ENCODE measurements at regions not wholly inside any gene's neighbourhood (a gene's known extent, or its start where the extent isn't known, plus 50 kb on each side); places are given as distances from the start of the nearest gene placed in this dataset.

DNA sequence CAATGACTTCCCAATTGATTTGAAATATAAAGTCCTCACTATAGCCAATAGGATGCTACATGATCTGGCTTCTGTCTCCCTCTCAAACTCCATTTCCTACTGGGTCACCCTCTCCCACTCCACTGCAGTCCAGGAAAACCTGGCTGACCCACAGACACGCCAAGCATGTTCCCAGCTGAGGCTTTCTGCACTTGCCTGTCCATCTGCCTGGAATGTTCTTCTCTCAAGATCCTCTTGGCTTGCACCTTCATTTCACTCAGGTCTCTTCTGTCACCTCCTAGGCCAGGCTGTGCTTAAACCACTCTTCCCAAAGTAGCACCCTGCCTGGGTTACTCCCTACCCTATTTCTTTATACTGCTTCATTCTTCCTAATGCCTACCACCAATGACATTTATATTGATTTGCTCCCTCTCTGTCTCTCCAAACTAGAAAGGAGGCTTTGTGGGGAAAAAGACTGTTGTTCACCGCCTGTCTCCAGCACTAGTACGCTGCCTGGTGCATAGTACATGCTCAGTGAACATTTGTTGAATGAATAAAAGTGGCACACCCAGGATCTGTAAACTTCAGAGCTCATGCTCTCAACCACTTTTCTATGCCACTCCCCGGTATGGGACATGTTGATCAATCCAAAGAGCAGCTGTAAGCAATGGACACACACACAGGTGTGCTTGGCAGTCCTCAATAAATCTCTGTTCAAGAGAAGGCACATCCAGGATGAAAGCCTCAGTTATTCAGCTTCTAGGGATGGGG is 261.3 kb downstream of the FOXO1 start:
- TF ChIP-seq, protein P1, sequence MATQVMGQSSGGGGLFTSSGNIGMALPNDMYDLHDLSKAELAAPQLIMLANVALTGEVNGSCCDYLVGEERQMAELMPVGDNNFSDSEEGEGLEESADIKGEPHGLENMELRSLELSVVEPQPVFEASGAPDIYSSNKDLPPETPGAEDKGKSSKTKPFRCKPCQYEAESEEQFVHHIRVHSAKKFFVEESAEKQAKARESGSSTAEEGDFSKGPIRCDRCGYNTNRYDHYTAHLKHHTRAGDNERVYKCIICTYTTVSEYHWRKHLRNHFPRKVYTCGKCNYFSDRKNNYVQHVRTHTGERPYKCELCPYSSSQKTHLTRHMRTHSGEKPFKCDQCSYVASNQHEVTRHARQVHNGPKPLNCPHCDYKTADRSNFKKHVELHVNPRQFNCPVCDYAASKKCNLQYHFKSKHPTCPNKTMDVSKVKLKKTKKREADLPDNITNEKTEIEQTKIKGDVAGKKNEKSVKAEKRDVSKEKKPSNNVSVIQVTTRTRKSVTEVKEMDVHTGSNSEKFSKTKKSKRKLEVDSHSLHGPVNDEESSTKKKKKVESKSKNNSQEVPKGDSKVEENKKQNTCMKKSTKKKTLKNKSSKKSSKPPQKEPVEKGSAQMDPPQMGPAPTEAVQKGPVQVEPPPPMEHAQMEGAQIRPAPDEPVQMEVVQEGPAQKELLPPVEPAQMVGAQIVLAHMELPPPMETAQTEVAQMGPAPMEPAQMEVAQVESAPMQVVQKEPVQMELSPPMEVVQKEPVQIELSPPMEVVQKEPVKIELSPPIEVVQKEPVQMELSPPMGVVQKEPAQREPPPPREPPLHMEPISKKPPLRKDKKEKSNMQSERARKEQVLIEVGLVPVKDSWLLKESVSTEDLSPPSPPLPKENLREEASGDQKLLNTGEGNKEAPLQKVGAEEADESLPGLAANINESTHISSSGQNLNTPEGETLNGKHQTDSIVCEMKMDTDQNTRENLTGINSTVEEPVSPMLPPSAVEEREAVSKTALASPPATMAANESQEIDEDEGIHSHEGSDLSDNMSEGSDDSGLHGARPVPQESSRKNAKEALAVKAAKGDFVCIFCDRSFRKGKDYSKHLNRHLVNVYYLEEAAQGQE (IDR thresholded peaks at IDR 0.05; ENCODE audit: unreplicated experiment) = no peak
- H3K4me3 Mint-ChIP-seq = no peak overlapping the region
- Histone ChIP-seq H4K20me1 (replicated peaks; ENCODE audit: insufficient read depth) (no peaks in the 10 kb centered on the region), H3K27me3 (ENCODE audit: insufficient read depth) (no peaks in the 10 kb centered on the region), H3K4me2 (no peak overlapping the region), H3K36me3 (ENCODE audit: insufficient read depth) (no peaks in the 10 kb centered on the region), H3K9me2 (ENCODE audit: insufficient read depth) (no peaks in the 10 kb centered on the region), H3K27ac (ENCODE audit: low read depth) (no peak overlapping the region), H3K4me3 (no peak overlapping the region), H3K4me1 (ENCODE audit: insufficient read depth) (peaks cover 10% of the 10 kb centered on the region; the same call in 1 of the 2 replicates), H3F3A (replicated peaks; ENCODE audit: low read depth) (no peaks in the 10 kb centered on the region), H3K79me2 (replicated peaks; ENCODE audit: insufficient read depth) (no peaks in the 10 kb centered on the region), H2AFZ (no peak overlapping the region)
- no peak for DNase-seq (ENCODE audit: low spot score)
- H3K36me3 Mint-ChIP-seq (ENCODE audit: low read depth) = no peaks in the 10 kb centered on the region
- no peak for ATAC-seq
- no peak overlapping the region for H3K27ac Mint-ChIP-seq
- peaks cover 3% of the 10 kb centered on the region for H3K27me3 Mint-ChIP-seq (ENCODE audit: insufficient read depth, low read depth, poor library complexity)
- peaks cover 17% of the 10 kb centered on the region for H3K4me1 Mint-ChIP-seq
- H3K9me3 Mint-ChIP-seq = no peaks in the 10 kb centered on the region

DNA sequence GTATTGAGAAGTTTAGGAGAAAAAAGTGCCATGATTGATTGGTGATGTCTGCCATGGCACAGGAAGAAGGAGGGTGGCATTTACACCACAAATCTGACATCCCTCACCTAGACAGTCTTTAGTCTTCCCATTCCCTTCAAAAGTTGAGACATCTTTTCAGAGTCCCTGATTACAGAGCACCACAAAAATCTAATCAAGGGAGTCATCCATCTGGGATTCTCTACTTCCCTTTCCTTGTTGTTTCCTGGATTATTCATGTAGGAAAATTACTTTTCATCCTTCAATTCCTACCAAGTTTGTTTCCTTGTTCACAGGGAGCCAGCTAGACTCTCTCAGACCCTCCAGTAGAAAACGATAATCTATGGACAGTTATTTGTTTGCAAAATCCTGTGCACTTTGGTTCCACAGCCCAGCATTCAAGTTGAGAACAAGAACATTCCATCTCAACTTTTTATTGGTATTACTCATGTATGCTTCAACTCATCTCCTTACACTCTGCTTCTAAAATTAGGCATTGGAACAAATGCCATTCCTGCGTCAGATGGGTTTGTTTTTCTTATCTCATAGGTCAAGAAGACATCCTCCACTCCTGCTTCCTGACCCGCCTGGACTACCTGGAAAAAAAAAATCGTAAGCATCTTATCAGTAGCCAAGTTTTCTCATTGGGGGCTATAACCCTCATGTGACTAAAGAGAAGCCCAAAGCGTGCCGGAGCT is 259.9 kb downstream of the FOXO1 start:
- H2AFZ ChIP-seq = no peak overlapping the region
- no peak for ATAC-seq
- TF ChIP-seq NANOG (IDR thresholded peaks at IDR 0.05; ENCODE audit: borderline replicate concordance) (no peak), EZH2 (IDR thresholded peaks at IDR 0.05; ENCODE audit: low read depth, unreplicated experiment) (no peak), POLR2AphosphoS5 (IDR thresholded peaks at IDR 0.05; ENCODE audit: low read depth) (no peak), CREB1 (CRISPR knock-in tag; IDR thresholded peaks at IDR 0.05; ENCODE audit: low read depth) (no peak), EZH2phosphoT487 (IDR thresholded peaks at IDR 0.05; ENCODE audit: unreplicated experiment) (no peak), ZNF331 (CRISPR knock-in tag; IDR thresholded peaks at IDR 0.05; ENCODE audit: low read depth) (no peak), STAT1 (IDR thresholded peaks at IDR 0.05; ENCODE audit: unreplicated experiment) (no peak), JUNB (IDR thresholded peaks at IDR 0.05; ENCODE audit: unreplicated experiment) (no peak)
- TF ChIP-seq, protein P2, sequence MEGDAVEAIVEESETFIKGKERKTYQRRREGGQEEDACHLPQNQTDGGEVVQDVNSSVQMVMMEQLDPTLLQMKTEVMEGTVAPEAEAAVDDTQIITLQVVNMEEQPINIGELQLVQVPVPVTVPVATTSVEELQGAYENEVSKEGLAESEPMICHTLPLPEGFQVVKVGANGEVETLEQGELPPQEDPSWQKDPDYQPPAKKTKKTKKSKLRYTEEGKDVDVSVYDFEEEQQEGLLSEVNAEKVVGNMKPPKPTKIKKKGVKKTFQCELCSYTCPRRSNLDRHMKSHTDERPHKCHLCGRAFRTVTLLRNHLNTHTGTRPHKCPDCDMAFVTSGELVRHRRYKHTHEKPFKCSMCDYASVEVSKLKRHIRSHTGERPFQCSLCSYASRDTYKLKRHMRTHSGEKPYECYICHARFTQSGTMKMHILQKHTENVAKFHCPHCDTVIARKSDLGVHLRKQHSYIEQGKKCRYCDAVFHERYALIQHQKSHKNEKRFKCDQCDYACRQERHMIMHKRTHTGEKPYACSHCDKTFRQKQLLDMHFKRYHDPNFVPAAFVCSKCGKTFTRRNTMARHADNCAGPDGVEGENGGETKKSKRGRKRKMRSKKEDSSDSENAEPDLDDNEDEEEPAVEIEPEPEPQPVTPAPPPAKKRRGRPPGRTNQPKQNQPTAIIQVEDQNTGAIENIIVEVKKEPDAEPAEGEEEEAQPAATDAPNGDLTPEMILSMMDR (conservative IDR thresholded peaks at IDR 0.05; ENCODE audit: low read depth in 2 of 2) = no peak
- TF ChIP-seq, protein P1 (IDR thresholded peaks at IDR 0.05; ENCODE audit: unreplicated experiment) = no peak
- TF ChIP-seq, protein P3, sequence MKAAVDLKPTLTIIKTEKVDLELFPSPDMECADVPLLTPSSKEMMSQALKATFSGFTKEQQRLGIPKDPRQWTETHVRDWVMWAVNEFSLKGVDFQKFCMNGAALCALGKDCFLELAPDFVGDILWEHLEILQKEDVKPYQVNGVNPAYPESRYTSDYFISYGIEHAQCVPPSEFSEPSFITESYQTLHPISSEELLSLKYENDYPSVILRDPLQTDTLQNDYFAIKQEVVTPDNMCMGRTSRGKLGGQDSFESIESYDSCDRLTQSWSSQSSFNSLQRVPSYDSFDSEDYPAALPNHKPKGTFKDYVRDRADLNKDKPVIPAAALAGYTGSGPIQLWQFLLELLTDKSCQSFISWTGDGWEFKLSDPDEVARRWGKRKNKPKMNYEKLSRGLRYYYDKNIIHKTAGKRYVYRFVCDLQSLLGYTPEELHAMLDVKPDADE (IDR thresholded peaks at IDR 0.05) = no peak

More for the DNA sequence above, 259.9 kb downstream of the FOXO1 start:
- H3K4me2 ChIP-seq = no peak overlapping the region
- H3K36me3 ChIP-seq (ENCODE audit: insufficient read depth) = no peaks in the 10 kb centered on the region
- no peak overlapping the region for H3K27ac ChIP-seq (ENCODE audit: low read depth)
- H3K4me1 ChIP-seq (ENCODE audit: insufficient read depth) = peaks cover 10% of the 10 kb centered on the region; the same call in 1 of the 2 replicates
- H3K4me3 Mint-ChIP-seq = no peak overlapping the region
- H3K4me1 Mint-ChIP-seq = peaks cover 17% of the 10 kb centered on the region
- H3K27ac Mint-ChIP-seq = no peak overlapping the region
- no peaks in the 10 kb centered on the region for H4K20me1 ChIP-seq (replicated peaks; ENCODE audit: insufficient read depth)
- H3K27me3 ChIP-seq (ENCODE audit: insufficient read depth) = no peaks in the 10 kb centered on the region
- no peaks in the 10 kb centered on the region for H3K79me2 ChIP-seq (replicated peaks; ENCODE audit: insufficient read depth)
- peaks cover 4% of the 10 kb centered on the region; the same call in 1 of the 2 replicates for H3K9me2 ChIP-seq (ENCODE audit: insufficient read depth)
- 0 out of 3 replicates have a peak, but pooled peaks cover 2% of the 10 kb centered on the region for H3K36me3 Mint-ChIP-seq (ENCODE audit: low read depth)
- H3K9me3 Mint-ChIP-seq = 0 out of 3 replicates have a peak, but pooled peaks cover 2% of the 10 kb centered on the region
- H3F3A ChIP-seq (replicated peaks; ENCODE audit: low read depth) = no peaks in the 10 kb centered on the region
- peaks cover 3% of the 10 kb centered on the region for H3K27me3 Mint-ChIP-seq (ENCODE audit: insufficient read depth, low read depth, poor library complexity)
- no peak overlapping the region for H3K4me3 ChIP-seq
- no peak for DNase-seq (ENCODE audit: low spot score)

Data from GM23338 (cell line).